Stimulated activated CD4-positive, alpha-beta T cell treated with anti-CD3 and anti-CD28 coated beads, Interleukin-4, amount 100 ng/mL, for 48 hours (primary cell): ENCODE measurements at regions not wholly inside any gene's neighbourhood (a gene's known extent, or its start where the extent isn't known, plus 50 kb on each side); places are given as distances from the start of the nearest gene placed in this dataset.

Experiments
- DNase-seq, 2 donors: peaks; one replicate each; pipeline ENCODE4 v3.0.0-alpha.2; 2020; ENCODE audit warnings: low read depth in 2 of 2

GRCh38 chr11:70796648-70797227 lies 398.4 kb downstream of the CTTN start:
- no peak for DNase-seq

DNA sequence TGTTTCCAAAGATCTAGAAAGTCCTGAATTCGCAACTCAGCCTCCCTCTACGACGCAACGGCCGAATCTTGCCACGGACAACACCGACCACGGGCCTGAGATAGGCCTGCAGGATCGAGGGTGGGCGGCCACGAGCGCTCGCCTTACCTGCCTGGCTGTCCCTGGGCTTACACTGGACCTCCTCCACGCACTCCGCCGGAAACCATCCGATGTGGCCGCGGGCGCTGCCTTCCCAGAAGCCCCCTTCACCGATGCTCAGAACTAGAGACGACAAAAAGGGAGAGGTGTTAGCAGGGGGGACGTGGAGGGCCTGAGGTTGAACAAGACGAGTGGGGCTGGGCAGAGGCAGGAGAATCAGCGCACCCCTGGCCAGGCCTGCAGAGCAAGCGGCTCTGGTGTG lies 400.0 kb downstream of the CTTN start:
- no peak for DNase-seq

- DNase-seq, result no peak
Observed at GRCh38 chr11:70799386-70799785, 401.1 kb downstream of the CTTN start.

DNA sequence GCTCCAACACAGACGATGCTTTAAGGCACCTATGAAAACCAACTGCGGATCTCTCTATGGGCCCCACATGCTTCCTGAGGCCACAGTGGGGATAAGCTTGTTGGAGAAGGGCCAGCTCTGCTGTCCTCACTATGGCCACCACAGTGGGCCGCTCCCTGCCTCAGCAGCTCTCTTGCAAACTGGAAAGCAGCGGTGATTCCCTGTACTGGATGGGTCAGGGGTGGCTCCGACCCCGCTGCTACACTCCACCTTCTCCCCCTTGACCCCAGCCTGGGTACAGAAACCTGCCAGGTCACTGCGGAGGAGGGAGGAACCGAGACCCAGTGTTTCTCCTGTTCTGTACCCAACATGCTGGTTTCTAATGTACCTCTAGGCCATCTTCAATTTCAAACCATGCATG lies 403.9 kb downstream of the CTTN start:
- DNase-seq, result no peak

GRCh38 chr11:70804139-70804837 lies 406.0 kb downstream of the CTTN start:
- no peak for DNase-seq

GRCh38 chr11:70805243-70805642 lies 406.9 kb downstream of the CTTN start:
- DNase-seq, result no peak

GRCh38 chr11:70805971-70806370 lies 407.6 kb downstream of the CTTN start:
- DNase-seq, result no peak

GRCh38 chr11:70806461-70807194 lies 408.3 kb downstream of the CTTN start:
- DNase-seq, result no peak

- no peak for DNase-seq
Observed at GRCh38 chr11:70807195-70807543, 408.8 kb downstream of the CTTN start.

GRCh38 chr11:70808686-70809375 lies 410.5 kb downstream of the CTTN start:
- no peak for DNase-seq

- no peak for DNase-seq
Observed at GRCh38 chr11:70810133-70810532, 411.8 kb downstream of the CTTN start.

DNA sequence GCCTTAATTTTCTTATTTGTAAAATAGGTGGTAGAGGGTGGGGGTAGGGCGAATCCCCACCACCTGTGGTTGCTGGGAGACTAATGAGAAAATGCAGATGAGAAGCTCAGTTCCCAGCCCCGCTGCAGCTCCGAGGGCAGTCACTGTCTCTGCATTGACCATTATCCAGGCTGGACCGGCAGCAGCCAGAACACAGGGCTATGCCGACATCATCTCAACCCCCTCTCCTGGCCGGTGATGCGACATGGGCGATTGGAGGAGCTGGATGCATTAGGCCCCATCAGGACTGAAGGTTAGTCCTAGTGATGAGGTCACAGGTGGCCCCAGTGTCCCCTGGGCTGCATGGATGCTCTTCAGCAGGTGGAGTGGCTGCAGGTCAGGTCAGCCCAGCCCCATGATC lies 412.4 kb downstream of the CTTN start:
- DNase-seq, result no peak

DNA sequence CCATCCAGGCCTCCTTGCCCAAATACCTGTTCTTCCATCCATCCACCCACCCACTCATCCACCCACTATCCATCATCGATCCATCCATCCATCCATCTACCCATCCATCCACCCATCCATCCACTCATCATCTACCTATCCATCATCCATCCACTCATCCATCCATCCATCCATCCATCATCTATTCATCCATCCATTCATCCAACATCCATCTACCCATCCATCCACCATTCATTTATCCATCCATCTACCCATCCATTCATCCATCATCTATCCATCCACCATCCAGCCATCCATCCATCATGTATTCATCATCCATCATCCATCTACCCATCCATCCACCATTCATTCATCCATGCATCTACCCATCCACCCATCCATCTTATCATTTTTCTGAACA lies 413.2 kb downstream of the CTTN start:
- DNase-seq, result no peak

GRCh38 chr11:70811915-70812314 lies 413.6 kb downstream of the CTTN start:
- DNase-seq, result no peak

DNA sequence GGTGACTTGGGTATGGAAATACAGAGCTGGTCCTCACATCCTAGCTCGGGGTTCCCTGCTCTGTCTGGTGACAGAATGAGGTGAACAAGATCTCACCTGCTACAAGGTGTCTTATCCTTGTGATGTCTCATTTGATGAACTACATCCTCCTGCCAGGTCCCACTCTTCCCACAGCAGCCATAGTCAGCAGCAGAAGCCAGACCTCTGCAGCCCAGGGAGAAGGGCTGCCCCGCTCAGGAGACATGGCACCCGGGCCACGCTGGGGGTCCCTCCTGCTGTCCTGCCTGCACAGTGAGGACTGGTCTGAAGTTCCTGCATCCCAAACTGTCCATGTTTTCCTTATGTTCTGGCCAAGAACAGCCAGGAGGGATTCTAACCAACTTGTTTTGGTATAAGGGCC lies 414.1 kb downstream of the CTTN start:
- no peak for DNase-seq

DNA sequence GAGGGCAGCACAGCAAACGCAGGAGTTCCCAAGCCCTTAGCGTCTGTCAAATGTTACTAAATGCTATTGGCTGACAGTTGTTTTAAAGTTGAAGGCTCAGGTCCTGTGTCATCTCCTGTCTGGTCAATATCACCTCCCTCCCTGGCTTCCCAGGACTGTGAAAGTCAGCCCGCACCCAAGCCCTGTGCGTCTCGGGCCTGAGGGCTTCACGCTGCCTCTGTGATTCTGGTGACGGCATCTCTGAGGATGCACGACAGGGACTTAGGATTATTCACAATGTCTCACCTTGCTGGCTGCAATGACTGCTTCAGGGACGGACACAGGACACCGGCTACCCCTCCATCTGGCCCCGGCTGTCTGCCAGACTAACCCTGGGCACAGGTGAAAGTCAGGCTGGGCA lies 415.3 kb downstream of the CTTN start:
- no peak for DNase-seq

DNA sequence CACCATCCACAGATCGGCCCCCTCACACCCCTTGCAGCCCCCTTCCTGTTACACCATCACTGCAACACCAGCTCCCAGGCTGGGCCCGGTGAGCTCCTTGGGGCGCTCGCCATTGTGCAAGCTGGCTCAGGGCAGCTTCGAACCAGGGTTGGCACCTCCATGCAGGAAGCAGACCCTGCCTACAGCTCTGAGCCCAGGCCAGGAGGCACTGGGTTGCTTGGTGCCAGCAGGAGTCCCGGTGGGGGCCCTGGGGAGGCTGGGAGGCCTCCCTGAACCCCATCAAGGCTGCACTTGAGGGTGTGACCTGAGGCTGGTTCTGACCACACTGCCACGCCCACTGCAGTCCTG lies 417.1 kb downstream of the CTTN start:
- no peak for DNase-seq

DNA sequence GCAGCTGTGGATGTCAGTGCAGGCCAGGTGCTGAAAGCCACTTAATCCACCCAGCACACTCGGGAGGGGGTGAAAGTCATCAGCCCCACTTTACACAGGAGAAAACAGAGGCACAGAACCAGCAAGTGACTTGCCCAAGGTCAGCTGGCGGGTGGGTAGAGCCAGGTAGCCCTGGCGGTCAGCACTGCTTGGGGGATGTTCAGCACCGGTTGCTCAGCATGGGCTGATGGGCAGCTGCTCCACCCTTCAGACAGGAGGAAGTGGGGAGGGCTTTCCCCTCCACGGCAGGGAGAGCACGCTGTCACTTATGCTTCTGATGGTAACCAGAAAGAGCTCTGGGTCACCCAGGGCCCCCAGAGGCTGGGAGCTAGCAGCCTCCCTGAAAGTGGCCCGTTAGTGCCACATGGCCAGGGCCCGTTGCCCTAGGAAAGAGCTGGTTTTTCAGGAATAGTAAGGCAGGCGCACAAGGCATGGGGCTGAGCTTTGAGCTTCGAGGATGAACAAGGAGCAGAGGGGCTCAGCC lies 417.9 kb downstream of the CTTN start:
- no peak for DNase-seq

GRCh38 chr11:70818351-70818750 lies 420.0 kb downstream of the CTTN start:
- DNase-seq, result no peak

GRCh38 chr11:70819022-70819421 lies 420.7 kb downstream of the CTTN start:
- no peak for DNase-seq

- no peak for DNase-seq
Observed at GRCh38 chr11:70820311-70820710, 422.0 kb downstream of the CTTN start.

DNA sequence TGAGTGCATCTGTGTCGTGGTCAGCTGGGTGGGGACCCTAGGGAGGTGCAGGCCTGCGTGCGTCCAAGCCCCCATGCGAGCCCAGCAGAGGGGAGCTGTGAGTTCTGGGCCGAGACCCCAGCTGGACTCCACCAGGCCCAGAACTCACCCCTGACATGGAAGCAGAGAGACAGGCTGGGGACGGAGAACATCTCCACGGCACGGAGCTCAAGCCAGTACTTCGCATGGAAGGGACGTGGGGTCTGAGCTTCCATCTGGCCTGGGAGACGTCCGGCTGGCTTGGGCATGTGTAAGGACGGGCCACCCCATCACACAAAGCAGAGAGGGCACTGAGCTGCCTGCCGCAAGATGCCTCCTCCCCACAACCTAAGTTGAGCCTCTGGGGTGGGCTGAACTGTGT lies 422.4 kb downstream of the CTTN start:
- DNase-seq, result no peak

DNA sequence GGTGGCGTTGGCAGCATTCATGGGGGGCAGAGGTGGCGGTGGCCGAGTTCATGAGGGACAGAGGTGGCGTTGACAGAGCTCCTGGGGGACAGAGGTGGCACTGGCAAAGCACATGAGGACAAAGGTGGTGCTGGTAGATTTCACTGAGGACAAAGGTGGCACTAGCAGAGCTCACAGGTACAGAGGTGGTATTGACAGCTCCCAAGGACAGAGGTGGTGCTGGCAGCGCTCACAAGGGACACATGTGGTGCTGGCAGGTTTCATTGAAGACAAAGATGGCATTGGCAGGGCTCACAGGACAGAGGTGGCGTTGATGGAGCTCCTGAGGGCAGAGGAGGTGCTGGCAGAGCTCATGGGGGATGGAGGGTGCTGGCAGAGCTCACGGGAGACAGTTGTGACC lies 425.4 kb downstream of the CTTN start:
- DNase-seq, result no peak
